SK-N-SH (cell line): ENCODE measurements at regions not wholly inside any gene's neighbourhood (a gene's known extent, or its start where the extent isn't known, plus 50 kb on each side); places are given as distances from the start of the nearest gene placed in this dataset.

Source experiments
- CTCF ChIA-PET: fragments of 300-600, 350-600 bp; formaldehyde crosslinking; extraction: SDS; loops from one replicate; lab custom pipeline; 2021; lab: Yijun Ruan, JAX
- POLR2A ChIA-PET: fragments of 350-600 bp; sonication (Branson Sonifier 250); formaldehyde crosslinking; extraction: SDS; loops from one replicate; lab custom pipeline; 2020; ENCODE audit warnings: antibody characterized with exemption, inconsistent platforms; lab: Yijun Ruan, JAX
- DNase-seq: peaks from one replicate; pipeline ENCODE4 v3.0.0; 2012
- H2AFZ ChIP-seq: fragments of 200-600 bp; sonication (generic); 2 replicates; pipeline ENCODE4 v1.8.1; 2016; ENCODE audit warnings: antibody characterized with exemption, mild to moderate bottlenecking, low read depth
- H3F3A ChIP-seq: fragments of 200-600 bp; sonication (generic); replicated peaks from 2 replicates; pipeline ENCODE3; 2016; ENCODE audit warnings: antibody characterized with exemption, mild to moderate bottlenecking; ENCODE audit not compliant: insufficient read depth
- H3K27ac ChIP-seq, 2 experiments: fragments of 200-500 bp in 1 of 2; fragments of 200-600 bp in 1 of 2; sonication (Bioruptor generic) in 1 of 2; sonication (generic), shearing (Covaris generic) in 1 of 2; 2 replicates each; pipeline versions ENCODE4 v1.5.1 to v1.6.1; 2014 to 2016; ENCODE audit warnings: low read depth in 2 of 2, inconsistent platforms in 1 of 2, low read length in 1 of 2, mild to moderate bottlenecking in 1 of 2, mixed read lengths in 1 of 2
- H3K27me3 ChIP-seq: fragments of 200-600 bp; sonication (generic), shearing (Covaris generic); 2 replicates; pipeline ENCODE4 v1.6.1; 2016; ENCODE audit warnings: mixed run types; ENCODE audit not compliant: insufficient read depth
- H3K36me3 ChIP-seq, 2 experiments: fragments of 200-500 bp in 1 of 2; fragments of 200-600 bp in 1 of 2; sonication (Bioruptor generic) in 1 of 2; sonication (generic) in 1 of 2; replicated peaks in 1 of 2; 2 replicates each; pipeline versions ENCODE3 to v1.5.1; 2014 to 2016; ENCODE audit warnings: low read length in 1 of 2, mild to moderate bottlenecking in 1 of 2; ENCODE audit not compliant: insufficient read depth in 2 of 2, control insufficient read depth in 1 of 2
- H3K4me1 ChIP-seq, 2 experiments: fragments of 200-500 bp in 1 of 2; fragments of 200-600 bp in 1 of 2; sonication (Bioruptor generic) in 1 of 2; sonication (generic), shearing (Covaris generic) in 1 of 2; 2 replicates each; pipeline versions ENCODE4 v1.5.1 to v1.6.1; 2014 to 2016; ENCODE audit warnings: low read depth in 1 of 2, low read length in 1 of 2, mixed run types in 1 of 2; ENCODE audit not compliant: insufficient read depth in 2 of 2, control insufficient read depth in 1 of 2
- H3K4me2 ChIP-seq: fragments of 200-600 bp; sonication (generic), shearing (Covaris generic); 2 replicates; pipeline ENCODE4 v1.6.1; 2017; ENCODE audit warnings: mixed run types
- H3K4me3 ChIP-seq, 2 experiments: fragments of 200-500 bp in 1 of 2; fragments of 200-600 bp in 1 of 2; sonication (Bioruptor generic) in 1 of 2; sonication (generic), shearing (Covaris generic) in 1 of 2; 2 replicates each; pipeline versions ENCODE4 v1.5.1 to v1.8.1; 2014 to 2016; ENCODE audit warnings: low read depth in 2 of 2, inconsistent platforms in 1 of 2, low read length in 1 of 2, mild to moderate bottlenecking in 1 of 2, mixed read lengths in 1 of 2, moderate library complexity in 1 of 2
- H3K79me2 ChIP-seq: fragments of 200-600 bp; sonication (generic); 2 replicates; pipeline ENCODE4 v1.8.1; 2017; ENCODE audit warnings: mild to moderate bottlenecking; ENCODE audit not compliant: insufficient read depth
- H3K9ac ChIP-seq: fragments of 200-600 bp; sonication (generic); 2 replicates; pipeline ENCODE4 v1.6.1; 2017; ENCODE audit warnings: mixed run types
- H3K9me2 ChIP-seq: fragments of 200-600 bp; sonication (generic); 2 replicates; pipeline ENCODE4 v1.6.1; 2017; ENCODE audit warnings: mixed run types
- H3K9me3 ChIP-seq: fragments of 200-600 bp; sonication (generic); 2 replicates; pipeline ENCODE4 v1.6.1; 2017; ENCODE audit warnings: mixed run types, mild to moderate bottlenecking, moderate library complexity
- H4K20me1 ChIP-seq: fragments of 200-600 bp; sonication (generic); 2 replicates; pipeline ENCODE4 v1.6.1; 2017; ENCODE audit warnings: mild to moderate bottlenecking, mixed run types; ENCODE audit not compliant: insufficient read depth
- EP300 ChIP-seq, 2 experiments: IDR thresholded peaks; 2 replicates each; pipeline versions ENCODE4 v1.4.0 to v1.6.1; 2012; ENCODE audit warnings: borderline replicate concordance in 1 of 2, low read depth in 1 of 2, low read length in 1 of 2
- FOSL2 ChIP-seq: IDR thresholded peaks from 2 replicates; pipeline ENCODE4 v1.4.0; 2012; ENCODE audit warnings: low read depth, mild to moderate bottlenecking, moderate library complexity, borderline replicate concordance
- FOXJ3 ChIP-seq: sonication (generic); formaldehyde crosslinking; IDR thresholded peaks from 2 replicates; pipeline ENCODE4 v1.5.1; 2020; ENCODE audit warnings: mild to moderate bottlenecking, missing genetic modification reagents
- FOXM1 ChIP-seq: IDR thresholded peaks from 2 replicates; pipeline ENCODE4 v1.4.0; 2012; ENCODE audit warnings: low read depth, mild to moderate bottlenecking
- GABPA ChIP-seq: IDR thresholded peaks from 2 replicates; pipeline ENCODE4 v1.4.0; 2012; ENCODE audit warnings: low read depth, mild to moderate bottlenecking
- GATA2 ChIP-seq: sonication (generic); formaldehyde crosslinking; IDR thresholded peaks from 2 replicates; pipeline ENCODE4 v1.5.0; 2020; ENCODE audit warnings: mild to moderate bottlenecking, missing genetic modification reagents
- JUND ChIP-seq: IDR thresholded peaks from 2 replicates; pipeline ENCODE4 v1.4.0; 2012
- MEF2A ChIP-seq: IDR thresholded peaks from 2 replicates; pipeline ENCODE4 v1.4.0; 2012; ENCODE audit warnings: low read depth, borderline replicate concordance
- POLR2AphosphoS5 ChIP-seq: IDR thresholded peaks from 2 replicates; pipeline ENCODE4 v1.6.1; 2012; ENCODE audit warnings: low read depth, low read length
- RAD21 ChIP-seq: IDR thresholded peaks from 2 replicates; pipeline ENCODE4 v1.6.1; 2012; ENCODE audit warnings: mild to moderate bottlenecking, low read length
- RCOR1 ChIP-seq: fragments of 150-350 bp; IDR thresholded peaks from 2 replicates; pipeline ENCODE4 v1.6.1; 2017; ENCODE audit warnings: antibody characterized with exemption, low read length
- RFX5 ChIP-seq: IDR thresholded peaks from 2 replicates; pipeline ENCODE4 v1.6.1; 2012; ENCODE audit warnings: mild to moderate bottlenecking, improper control_type of control experiment, low read length
- RXRA ChIP-seq: IDR thresholded peaks from 2 replicates; pipeline ENCODE4 v1.4.0; 2012; ENCODE audit warnings: low read depth, mild to moderate bottlenecking, borderline replicate concordance
- SIN3A ChIP-seq: IDR thresholded peaks from 2 replicates; pipeline ENCODE4 v1.6.1; 2012; ENCODE audit warnings: low read depth, mild to moderate bottlenecking, low read length, moderate library complexity, borderline replicate concordance
- SMC3 ChIP-seq: IDR thresholded peaks from 2 replicates; pipeline ENCODE4 v1.6.1; 2012; ENCODE audit warnings: low read depth, low read length, improper control_type of control experiment
- TAF1 ChIP-seq: IDR thresholded peaks from 2 replicates; pipeline ENCODE4 v1.6.1; 2012; ENCODE audit warnings: low read depth, mild to moderate bottlenecking, low read length, moderate library complexity, borderline replicate concordance
- TEAD4 ChIP-seq: IDR thresholded peaks from 2 replicates; pipeline ENCODE4 v1.4.0; 2012; ENCODE audit warnings: mild to moderate bottlenecking, borderline replicate concordance; ENCODE audit not compliant: insufficient read depth
- YY1 ChIP-seq: IDR thresholded peaks from 2 replicates; pipeline ENCODE4 v1.4.0; 2012; ENCODE audit warnings: low read depth, mild to moderate bottlenecking
- WGBS: methylation state at CpG from one replicate; pipeline ENCODE4 v1.1.6; 2017; ENCODE audit warnings: low lambda C conversion rate; 5-methylcytosine and 5-hydroxymethylcytosine counted together
- TF ChIP-seq, protein P1 (sequence below): fragments of 150-350 bp; IDR thresholded peaks from 2 replicates; pipeline ENCODE4 v1.6.1; 2016; ENCODE audit warnings: mild to moderate bottlenecking, low read depth, low read length
- TF ChIP-seq, protein P2 (sequence below): IDR thresholded peaks from 2 replicates; pipeline ENCODE4; 2012
- TF ChIP-seq, protein P3 (sequence below): fragments of 150-350 bp; IDR thresholded peaks from 2 replicates; pipeline ENCODE4 v1.6.1; 2017; ENCODE audit warnings: antibody characterized with exemption, low read length, low read depth, borderline replicate concordance

DNA sequence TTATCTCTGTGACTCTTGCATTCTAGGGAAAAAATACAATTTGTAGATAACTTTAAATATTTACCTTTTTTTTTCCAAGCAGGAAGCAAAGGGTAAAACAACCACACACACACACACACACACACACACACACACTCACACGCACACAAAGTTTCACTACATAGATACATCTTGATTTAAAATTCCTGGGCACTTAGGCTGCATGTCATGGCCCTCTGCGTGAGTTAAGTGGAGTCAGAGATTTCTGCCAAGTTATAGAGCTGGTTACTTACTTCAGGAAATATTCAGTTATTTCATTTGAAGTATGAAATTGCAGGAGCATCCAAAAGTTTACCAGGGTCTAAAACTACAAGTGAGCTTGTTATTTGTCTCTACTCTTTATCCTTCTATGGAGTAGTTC, 612.0 kb downstream of the IRS1 start (continued):
- TF ChIP-seq FOXM1, result peak; percentile 75; the same call in 1 of the 2 replicates
- no peak for TF ChIP-seq RCOR1
- TF ChIP-seq, protein P1, sequence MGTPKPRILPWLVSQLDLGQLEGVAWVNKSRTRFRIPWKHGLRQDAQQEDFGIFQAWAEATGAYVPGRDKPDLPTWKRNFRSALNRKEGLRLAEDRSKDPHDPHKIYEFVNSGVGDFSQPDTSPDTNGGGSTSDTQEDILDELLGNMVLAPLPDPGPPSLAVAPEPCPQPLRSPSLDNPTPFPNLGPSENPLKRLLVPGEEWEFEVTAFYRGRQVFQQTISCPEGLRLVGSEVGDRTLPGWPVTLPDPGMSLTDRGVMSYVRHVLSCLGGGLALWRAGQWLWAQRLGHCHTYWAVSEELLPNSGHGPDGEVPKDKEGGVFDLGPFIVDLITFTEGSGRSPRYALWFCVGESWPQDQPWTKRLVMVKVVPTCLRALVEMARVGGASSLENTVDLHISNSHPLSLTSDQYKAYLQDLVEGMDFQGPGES, result no peak
- TF ChIP-seq MEF2A, result 0 out of 2 replicates have a peak, but pooled peaks have one; percentile 13
- no peak for TF ChIP-seq SMC3
- TF ChIP-seq FOXJ3 (CRISPR knock-in tag), result no peak
- TF ChIP-seq SIN3A, result no peak
- TF ChIP-seq RFX5, result no peak
- peak; percentile 33 to 90 for TF ChIP-seq EP300 (IDR thresholded peaks at IDR 0.05; ENCODE audit: borderline replicate concordance in 1 of 2, low read depth in 1 of 2, low read length in 1 of 2)

DNA sequence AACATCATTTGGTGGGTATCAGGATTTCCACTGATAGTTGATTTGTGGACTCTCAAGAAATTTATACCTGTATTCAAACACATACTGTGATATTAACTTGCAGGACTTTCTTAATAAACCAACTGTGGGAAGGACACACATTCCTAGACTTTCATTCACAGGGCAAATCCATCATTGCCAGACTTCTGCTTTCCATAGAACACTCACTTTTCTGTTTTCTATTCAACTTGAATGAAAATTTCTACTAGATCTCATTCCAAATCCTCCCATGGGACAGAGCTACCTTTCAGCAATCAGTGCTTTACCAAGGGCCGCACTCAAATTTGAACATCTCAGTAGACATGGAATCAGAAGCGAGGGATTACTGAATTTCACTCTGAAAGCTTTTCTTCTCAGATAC, 612.5 kb downstream of the IRS1 start:
- Histone ChIP-seq H3K9me2 (no peaks in the 10 kb centered on the region), H3K36me3 (no peaks in the 10 kb centered on the region), H3K4me1 (peaks cover 0 to 24% of the 10 kb centered on the region in 2 experiments; a peak in 3 of 4 replicates), H3K9ac (peak overlapping the region; percentile 51), H4K20me1 (no peaks in the 10 kb centered on the region), H3K4me3 (no peak overlapping the region), H3K9me3 (no peaks in the 10 kb centered on the region), H3K4me2 (no peak overlapping the region; the same call in 1 of the 2 replicates), H3K79me2 (no peaks in the 10 kb centered on the region), H3F3A (peaks cover 32% of the 10 kb centered on the region), H3K27me3 (no peaks in the 10 kb centered on the region), H2AFZ (no peak overlapping the region; the same call in 1 of the 2 replicates)
- no peak for DNase-seq
- CTCF ChIA-PET, result interaction anchor here (0.6 to 0.8 kb wide), 2 partner anchors 45 to 428 kb away, joined by 3 read pairs; no protein-coding TSS in a partner anchor
- POLR2A ChIA-PET, result no interaction called here
- TF ChIP-seq RXRA, result no peak
- no peak for TF ChIP-seq JUND
- TF ChIP-seq, protein P1, result no peak
- TF ChIP-seq RFX5, result no peak
- TF ChIP-seq YY1, result 0 out of 2 replicates have a peak, but pooled peaks have one; percentile 1
- TF ChIP-seq, all 33 proteins: peak for 1
- peak overlapping the region; percentile 67 to 91; a peak in 3 of 4 replicates for H3K27ac ChIP-seq
- WGBS, result 56% methylated on average over 2 of the region's 2 CpGs

DNA sequence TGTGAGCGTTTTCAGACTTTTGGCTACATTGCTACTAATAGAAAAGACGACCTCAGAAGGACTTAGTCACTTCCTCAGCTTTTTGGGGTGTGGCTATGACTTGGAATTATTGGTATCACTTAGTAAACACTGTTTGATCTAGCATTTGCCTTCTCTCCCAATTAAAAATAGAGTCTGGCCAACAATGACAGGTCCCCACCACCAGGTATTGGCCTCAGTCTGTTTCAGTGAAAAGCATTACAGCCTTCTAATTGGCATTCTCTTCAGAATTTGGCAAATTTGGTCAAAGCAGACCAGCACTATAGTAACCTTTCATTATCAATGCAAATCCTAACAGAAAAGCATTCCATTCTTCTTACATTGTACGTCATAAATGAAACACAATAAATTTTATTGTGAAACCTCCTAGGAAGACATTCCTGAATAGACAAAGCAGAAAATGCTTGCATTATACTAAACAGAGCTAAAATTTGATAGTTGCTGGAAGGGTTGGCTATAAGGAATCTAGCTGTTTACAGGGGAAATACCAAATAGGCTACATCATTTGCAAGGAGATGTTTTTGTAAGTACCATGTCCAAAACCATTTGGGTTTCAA, 613.9 kb downstream of the IRS1 start:
- Histone ChIP-seq H4K20me1 (no peaks in the 10 kb centered on the region), H3K27me3 (no peaks in the 10 kb centered on the region), H3K79me2 (no peaks in the 10 kb centered on the region), H3K4me3 (peak overlapping the region; percentile 31 to 40; a peak in 2 of 4 replicates), H3F3A (peaks cover 32% of the 10 kb centered on the region), H3K9me3 (no peaks in the 10 kb centered on the region), H3K36me3 (no peaks in the 10 kb centered on the region), H3K4me2 (peak overlapping the region; percentile 60), H2AFZ (peak overlapping the region; percentile 31; the same call in 1 of the 2 replicates), H3K9me2 (no peaks in the 10 kb centered on the region), H3K9ac (peak overlapping the region; percentile 68), H3K27ac (peak overlapping the region; percentile 85 to 91), H3K4me1 (peaks cover 0 to 24% of the 10 kb centered on the region in 2 experiments; a peak in 3 of 4 replicates)
- WGBS, result 0% methylated on average over 3 of the region's 3 CpGs
- POLR2A ChIA-PET, result no interaction called here
- DNase-seq, result no peak
- CTCF ChIA-PET, result no interaction called here
- TF ChIP-seq GATA2 (CRISPR knock-in tag), result no peak
- TF ChIP-seq, protein P2, sequence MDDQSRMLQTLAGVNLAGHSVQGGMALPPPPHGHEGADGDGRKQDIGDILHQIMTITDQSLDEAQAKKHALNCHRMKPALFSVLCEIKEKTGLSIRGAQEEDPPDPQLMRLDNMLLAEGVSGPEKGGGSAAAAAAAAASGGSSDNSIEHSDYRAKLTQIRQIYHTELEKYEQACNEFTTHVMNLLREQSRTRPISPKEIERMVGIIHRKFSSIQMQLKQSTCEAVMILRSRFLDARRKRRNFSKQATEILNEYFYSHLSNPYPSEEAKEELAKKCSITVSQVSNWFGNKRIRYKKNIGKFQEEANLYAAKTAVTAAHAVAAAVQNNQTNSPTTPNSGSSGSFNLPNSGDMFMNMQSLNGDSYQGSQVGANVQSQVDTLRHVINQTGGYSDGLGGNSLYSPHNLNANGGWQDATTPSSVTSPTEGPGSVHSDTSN, result peak; percentile 94
- TF ChIP-seq TAF1, result peak; percentile 37; the same call in 1 of the 2 replicates
- TF ChIP-seq FOXJ3 (CRISPR knock-in tag), result no peak
- TF ChIP-seq GABPA, result no peak
- peak; percentile 87 for TF ChIP-seq MEF2A
- no peak for TF ChIP-seq RAD21
- peak; percentile 97 for TF ChIP-seq TEAD4
- TF ChIP-seq, protein P3, sequence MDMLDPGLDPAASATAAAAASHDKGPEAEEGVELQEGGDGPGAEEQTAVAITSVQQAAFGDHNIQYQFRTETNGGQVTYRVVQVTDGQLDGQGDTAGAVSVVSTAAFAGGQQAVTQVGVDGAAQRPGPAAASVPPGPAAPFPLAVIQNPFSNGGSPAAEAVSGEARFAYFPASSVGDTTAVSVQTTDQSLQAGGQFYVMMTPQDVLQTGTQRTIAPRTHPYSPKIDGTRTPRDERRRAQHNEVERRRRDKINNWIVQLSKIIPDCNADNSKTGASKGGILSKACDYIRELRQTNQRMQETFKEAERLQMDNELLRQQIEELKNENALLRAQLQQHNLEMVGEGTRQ, result no peak
- peak; percentile 58; the same call in 1 of the 2 replicates for TF ChIP-seq POLR2AphosphoS5
- peak; percentile 51; the same call in 1 of the 2 replicates for TF ChIP-seq FOSL2
